CD4-positive, alpha-beta T cell treated with Interleukin-1 beta for 1 hour (primary cell): ENCODE measurements at regions not wholly inside any gene's neighbourhood (a gene's known extent, or its start where the extent isn't known, plus 50 kb on each side); places are given as distances from the start of the nearest gene placed in this dataset.
A peak's percentile ranks its signal among the peaks of the same experiment; 100 is the strongest.

Experiments
- DNase-seq, 2 donors: peaks; one replicate each; pipeline ENCODE4 v3.0.0-alpha.2; 2020 to 2022

- no peak for DNase-seq
These were observed 418.1 kb downstream of the LRIG3 start for GRCh38 chr12:58502226-58502625.

- DNase-seq, result no peak
These were observed 417.5 kb downstream of the LRIG3 start for GRCh38 chr12:58502841-58503240.

- DNase-seq, result no peak
These were observed 416.6 kb downstream of the LRIG3 start for GRCh38 chr12:58503731-58504130.

- DNase-seq, result no peak
These were observed 416.0 kb downstream of the LRIG3 start for GRCh38 chr12:58504143-58504938.

- DNase-seq, result no peak
These were observed 411.0 kb downstream of the LRIG3 start for GRCh38 chr12:58509116-58509885.

- DNase-seq, result no peak
These were observed 406.9 kb downstream of the LRIG3 start for GRCh38 chr12:58513301-58513834.

GRCh38 chr12:58513852-58514251, 406.5 kb downstream of the LRIG3 start:
- DNase-seq, result no peak

GRCh38 chr12:58519839-58520238, 400.5 kb downstream of the LRIG3 start:
- DNase-seq, result no peak

GRCh38 chr12:58521152-58521551, 399.2 kb downstream of the LRIG3 start:
- no peak for DNase-seq

- no peak for DNase-seq
These were observed 398.5 kb downstream of the LRIG3 start for GRCh38 chr12:58521796-58522195.

- no peak for DNase-seq
These were observed 396.9 kb downstream of the LRIG3 start for GRCh38 chr12:58523360-58523759.

- DNase-seq, result no peak
These were observed 392.0 kb downstream of the LRIG3 start for GRCh38 chr12:58528271-58528670.

GRCh38 chr12:58529114-58529665, 391.1 kb downstream of the LRIG3 start:
- DNase-seq, result no peak

GRCh38 chr12:58529897-58530741, 390.2 kb downstream of the LRIG3 start:
- DNase-seq, result no peak

- DNase-seq, result no peak
These were observed 389.6 kb downstream of the LRIG3 start for GRCh38 chr12:58530742-58531062.

- DNase-seq, result no peak
These were observed 387.3 kb downstream of the LRIG3 start for GRCh38 chr12:58532855-58533608.

GRCh38 chr12:58533652-58534051, 386.7 kb downstream of the LRIG3 start:
- DNase-seq, result no peak

GRCh38 chr12:58537278-58537677, 383.0 kb downstream of the LRIG3 start:
- DNase-seq, result no peak

GRCh38 chr12:58539295-58539694, 381.0 kb downstream of the LRIG3 start:
- DNase-seq, result no peak

- peak in 1 of 2 donors; percentile 4 for DNase-seq
These were observed 379.6 kb downstream of the LRIG3 start for GRCh38 chr12:58540480-58541299.

- no peak for DNase-seq
These were observed 379.0 kb downstream of the LRIG3 start for GRCh38 chr12:58541300-58541690.
